ENCODE measurements at regions not wholly inside any gene's neighbourhood (a gene's known extent, or its start where the extent isn't known, plus 50 kb on each side); places are given as distances from the start of the nearest gene placed in this dataset.
"Not testable (repeated sequence)": the region's sequence is repeated elsewhere in the genome, so short reads cannot be mapped to it uniquely, and the experiment has no call there.

DNA sequence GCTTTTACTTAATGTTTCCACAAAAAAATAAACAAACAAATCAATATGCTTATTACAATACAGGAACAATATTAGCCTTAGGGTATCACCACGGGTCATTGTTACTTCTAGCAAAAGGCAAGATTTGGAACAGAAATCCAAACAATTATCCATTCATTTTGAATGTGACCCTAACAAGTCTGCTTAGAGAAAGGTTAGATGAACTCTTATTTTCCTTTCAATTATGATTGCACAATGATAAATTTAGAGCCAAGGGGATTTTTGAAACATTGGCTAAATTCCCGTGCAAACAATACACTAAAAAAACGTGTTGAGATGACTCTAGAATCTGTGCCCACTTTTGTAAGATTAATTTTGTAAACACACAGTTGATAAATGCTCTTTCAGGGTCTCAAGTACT is 474.7 kb downstream of the PCDH7 start:
- H3K4me3 ChIP-seq: no peak overlapping the region
- no peaks in the 10 kb centered on the region for H3K9me3 ChIP-seq
- TF ChIP-seq, protein P1, sequence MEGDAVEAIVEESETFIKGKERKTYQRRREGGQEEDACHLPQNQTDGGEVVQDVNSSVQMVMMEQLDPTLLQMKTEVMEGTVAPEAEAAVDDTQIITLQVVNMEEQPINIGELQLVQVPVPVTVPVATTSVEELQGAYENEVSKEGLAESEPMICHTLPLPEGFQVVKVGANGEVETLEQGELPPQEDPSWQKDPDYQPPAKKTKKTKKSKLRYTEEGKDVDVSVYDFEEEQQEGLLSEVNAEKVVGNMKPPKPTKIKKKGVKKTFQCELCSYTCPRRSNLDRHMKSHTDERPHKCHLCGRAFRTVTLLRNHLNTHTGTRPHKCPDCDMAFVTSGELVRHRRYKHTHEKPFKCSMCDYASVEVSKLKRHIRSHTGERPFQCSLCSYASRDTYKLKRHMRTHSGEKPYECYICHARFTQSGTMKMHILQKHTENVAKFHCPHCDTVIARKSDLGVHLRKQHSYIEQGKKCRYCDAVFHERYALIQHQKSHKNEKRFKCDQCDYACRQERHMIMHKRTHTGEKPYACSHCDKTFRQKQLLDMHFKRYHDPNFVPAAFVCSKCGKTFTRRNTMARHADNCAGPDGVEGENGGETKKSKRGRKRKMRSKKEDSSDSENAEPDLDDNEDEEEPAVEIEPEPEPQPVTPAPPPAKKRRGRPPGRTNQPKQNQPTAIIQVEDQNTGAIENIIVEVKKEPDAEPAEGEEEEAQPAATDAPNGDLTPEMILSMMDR (IDR thresholded peaks at IDR 0.05): no peak
- TF ChIP-seq POLR2AphosphoS5 (IDR thresholded peaks at IDR 0.05) (no peak), POLR2A (IDR thresholded peaks at IDR 0.05) (no peak)
- H3K27ac ChIP-seq: no peak overlapping the region
- H3K27me3 ChIP-seq (replicated peaks; ENCODE audit: insufficient read depth): no peaks in the 10 kb centered on the region
- H3K4me1 ChIP-seq (replicated peaks): no peaks in the 10 kb centered on the region
- intact Hi-C loops (cut with DNase I): no loop called here
- H3K36me3 ChIP-seq: no peaks in the 10 kb centered on the region
- 39% methylated on average over 3 of the region's 3 CpGs for WGBS
- no peak for DNase-seq (ENCODE audit: low spot score)

DNA sequence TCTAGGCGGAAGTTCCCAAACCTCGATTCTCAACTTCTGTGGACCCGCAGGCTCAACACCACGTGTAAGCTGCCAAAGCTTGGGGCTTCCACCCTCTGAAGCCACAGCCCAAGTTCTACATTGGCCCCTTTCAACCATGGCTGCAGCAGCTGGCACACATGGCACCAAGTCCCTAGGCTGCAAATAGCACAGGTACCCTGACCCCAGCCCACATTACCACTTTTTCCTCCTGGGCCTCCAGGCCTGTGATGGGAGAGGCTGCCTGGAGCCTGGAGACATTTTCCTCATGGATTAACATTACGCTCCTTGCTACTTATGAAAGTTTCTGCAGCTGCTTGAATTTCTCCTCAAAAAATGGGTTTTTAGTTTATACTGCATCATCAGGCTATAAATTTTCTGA is 479.5 kb downstream of the PCDH7 start:
- DNase-seq (ENCODE audit: low spot score): no peak
- Histone ChIP-seq H3K9me3 (no peaks in the 10 kb centered on the region), H3K4me3 (no peak overlapping the region), H3K27ac (no peak overlapping the region), H3K27me3 (replicated peaks; ENCODE audit: insufficient read depth) (no peaks in the 10 kb centered on the region), H3K36me3 (no peaks in the 10 kb centered on the region), H3K4me1 (replicated peaks) (no peaks in the 10 kb centered on the region)
- over 99% methylated on average over 5 of the region's 5 CpGs for WGBS
- TF ChIP-seq POLR2AphosphoS5 (IDR thresholded peaks at IDR 0.05) (no peak), POLR2A (IDR thresholded peaks at IDR 0.05) (no peak)
- TF ChIP-seq, protein P1 (IDR thresholded peaks at IDR 0.05): no peak
- intact Hi-C loops (cut with DNase I): no loop called here

DNA sequence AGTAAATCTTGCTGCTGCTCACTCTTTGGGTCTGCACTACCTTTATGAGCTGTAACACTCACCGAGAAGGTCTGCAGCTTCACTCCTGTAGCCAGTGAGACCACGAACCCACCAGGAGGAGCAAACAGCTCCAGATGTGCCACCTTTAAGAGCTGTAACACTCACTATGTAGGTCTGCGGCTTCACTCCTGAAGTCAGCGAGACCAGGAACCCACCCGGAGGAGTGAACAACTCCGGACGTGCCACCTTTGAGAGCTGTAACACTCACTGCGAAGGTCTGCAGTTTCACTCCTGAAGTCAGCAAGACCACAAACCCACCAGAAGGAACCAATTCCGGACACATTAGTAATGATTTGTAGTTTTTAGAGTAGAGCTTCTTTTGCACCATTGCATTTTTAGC is 481.9 kb downstream of the PCDH7 start:
- H3K4me1 ChIP-seq (replicated peaks); H3K36me3 ChIP-seq; H3K4me3 ChIP-seq; H3K9me3 ChIP-seq; H3K27ac ChIP-seq; intact Hi-C loops (cut with DNase I); H3K27me3 ChIP-seq (replicated peaks; ENCODE audit: insufficient read depth); DNase-seq (ENCODE audit: low spot score): not testable (repeated sequence)
- 91% methylated on average over 9 of the region's 9 CpGs for WGBS

DNA sequence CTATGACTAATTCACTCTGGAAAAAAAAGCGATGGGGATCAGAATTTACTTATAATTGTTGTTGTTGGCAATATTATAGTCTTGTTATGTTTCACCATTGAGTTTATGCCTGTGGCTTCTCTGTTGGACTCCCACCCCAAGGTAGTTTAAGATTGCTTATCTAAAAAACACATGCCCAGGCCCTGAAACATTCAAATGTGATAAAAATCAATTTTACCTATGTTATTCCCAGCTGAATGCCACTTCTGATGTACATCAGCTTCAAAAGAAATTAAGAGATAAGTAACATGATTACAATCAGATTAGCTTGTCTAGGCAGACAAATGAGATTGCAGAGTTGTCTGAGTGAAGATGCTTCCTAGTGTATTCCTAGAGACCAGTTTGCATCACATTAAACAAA is 484.7 kb downstream of the PCDH7 start:
- no peaks in the 10 kb centered on the region for H3K9me3 ChIP-seq
- H3K4me3 ChIP-seq: no peak overlapping the region
- 68% methylated on average over 1 of the region's 1 CpG for WGBS
- H3K4me1 ChIP-seq (replicated peaks): no peaks in the 10 kb centered on the region
- intact Hi-C loops (cut with DNase I): no loop called here
- no peak for TF ChIP-seq POLR2A (IDR thresholded peaks at IDR 0.05)
- TF ChIP-seq, protein P1 (IDR thresholded peaks at IDR 0.05): no peak
- TF ChIP-seq POLR2AphosphoS5 (IDR thresholded peaks at IDR 0.05): no peak
- H3K27me3 ChIP-seq (replicated peaks; ENCODE audit: insufficient read depth): no peaks in the 10 kb centered on the region
- no peak overlapping the region for H3K27ac ChIP-seq
- no peak for DNase-seq (ENCODE audit: low spot score)
- H3K36me3 ChIP-seq: no peaks in the 10 kb centered on the region

DNA sequence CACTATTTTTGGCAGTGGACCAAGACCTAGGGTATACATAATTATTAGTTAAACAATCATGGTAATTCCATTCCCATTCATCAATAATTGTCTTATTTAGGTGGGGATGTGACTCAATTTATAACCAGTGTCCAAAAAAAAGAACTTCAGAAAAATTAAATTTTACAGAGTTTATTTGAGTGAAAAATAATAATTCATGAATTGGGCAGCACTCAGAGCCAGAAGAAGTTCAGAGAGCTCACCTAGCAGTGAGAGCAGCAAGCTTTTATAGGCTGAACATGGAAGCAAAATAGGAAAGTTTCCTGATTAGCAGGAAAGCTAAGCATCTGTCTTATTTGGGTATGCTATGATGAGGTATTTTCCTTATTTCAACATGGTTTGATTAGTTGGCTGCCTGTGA is 500.8 kb downstream of the PCDH7 start:
- intact Hi-C loops (cut with DNase I): no loop called here

More for the DNA sequence above, 500.8 kb downstream of the PCDH7 start:
- no peak for DNase-seq (ENCODE audit: low spot score)
- Histone ChIP-seq H3K27ac (no peak overlapping the region), H3K27me3 (replicated peaks; ENCODE audit: insufficient read depth) (no peaks in the 10 kb centered on the region), H3K9me3 (no peaks in the 10 kb centered on the region), H3K4me3 (no peak overlapping the region), H3K36me3 (no peaks in the 10 kb centered on the region), H3K4me1 (replicated peaks) (no peaks in the 10 kb centered on the region)
- TF ChIP-seq POLR2AphosphoS5 (IDR thresholded peaks at IDR 0.05): no peak
- TF ChIP-seq POLR2A (IDR thresholded peaks at IDR 0.05): no peak
- TF ChIP-seq, protein P1 (IDR thresholded peaks at IDR 0.05): no peak
